GM13976 (cell line): ENCODE measurements at regions not wholly inside any gene's neighbourhood (a gene's known extent, or its start where the extent isn't known, plus 50 kb on each side); places are given as distances from the start of the nearest gene placed in this dataset.

Experiments
- DNase-seq: peaks from one replicate; pipeline ENCODE4 v3.0.0; 2012; ENCODE audit warnings: low spot score
- in situ Hi-C: fragments of 300-500 bp; cut with MboI; formaldehyde crosslinking; loops from one replicate; pipeline ENCODE4 v1.12.0; 2022; ENCODE audit warnings: low sequenced_read_pairs, mixed read lengths, inconsistent platforms; ENCODE audit not compliant: unreplicated experiment
- TF ChIP-seq, protein P1 (sequence below): IDR thresholded peaks from 2 replicates; pipeline ENCODE4 v1.5.1; 2012; ENCODE audit warnings: borderline replicate concordance, mild to moderate bottlenecking; ENCODE audit not compliant: insufficient read depth; ENCODE audit errors: extremely low read depth, missing control alignments, control extremely low read depth

DNA sequence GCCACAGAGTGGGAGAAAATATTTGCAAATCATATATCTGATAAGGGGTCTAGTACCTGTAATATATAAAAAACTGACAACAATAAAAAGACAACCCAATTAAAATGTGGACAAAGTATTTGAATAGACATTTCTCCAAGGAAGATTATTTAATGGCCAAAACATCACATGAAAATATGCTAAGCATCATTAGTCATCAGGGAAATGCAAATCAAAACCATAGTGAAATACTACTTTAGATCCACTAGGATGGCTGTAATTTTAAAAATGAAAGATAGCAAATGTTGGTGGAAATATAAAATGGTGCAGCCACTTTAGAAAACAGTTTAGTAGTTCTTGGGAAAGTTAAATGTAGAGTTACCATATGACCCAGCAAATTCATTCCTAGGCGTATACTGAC, 118.7 kb upstream of the KIF26B start:
- no peak for DNase-seq
- in situ Hi-C loops, result no loop called here
- TF ChIP-seq, protein P1, sequence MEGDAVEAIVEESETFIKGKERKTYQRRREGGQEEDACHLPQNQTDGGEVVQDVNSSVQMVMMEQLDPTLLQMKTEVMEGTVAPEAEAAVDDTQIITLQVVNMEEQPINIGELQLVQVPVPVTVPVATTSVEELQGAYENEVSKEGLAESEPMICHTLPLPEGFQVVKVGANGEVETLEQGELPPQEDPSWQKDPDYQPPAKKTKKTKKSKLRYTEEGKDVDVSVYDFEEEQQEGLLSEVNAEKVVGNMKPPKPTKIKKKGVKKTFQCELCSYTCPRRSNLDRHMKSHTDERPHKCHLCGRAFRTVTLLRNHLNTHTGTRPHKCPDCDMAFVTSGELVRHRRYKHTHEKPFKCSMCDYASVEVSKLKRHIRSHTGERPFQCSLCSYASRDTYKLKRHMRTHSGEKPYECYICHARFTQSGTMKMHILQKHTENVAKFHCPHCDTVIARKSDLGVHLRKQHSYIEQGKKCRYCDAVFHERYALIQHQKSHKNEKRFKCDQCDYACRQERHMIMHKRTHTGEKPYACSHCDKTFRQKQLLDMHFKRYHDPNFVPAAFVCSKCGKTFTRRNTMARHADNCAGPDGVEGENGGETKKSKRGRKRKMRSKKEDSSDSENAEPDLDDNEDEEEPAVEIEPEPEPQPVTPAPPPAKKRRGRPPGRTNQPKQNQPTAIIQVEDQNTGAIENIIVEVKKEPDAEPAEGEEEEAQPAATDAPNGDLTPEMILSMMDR, result no peak

- in situ Hi-C loops, result no loop called here
- no peak for DNase-seq
- TF ChIP-seq, protein P1, result no peak
Measured at GRCh38 chr1:245031041-245031440, 123.7 kb upstream of the KIF26B start.

- DNase-seq, result no peak
- TF ChIP-seq, protein P1, result no peak
- in situ Hi-C loops, result no loop called here
Measured at GRCh38 chr1:245026247-245026646, 128.5 kb upstream of the KIF26B start.

GRCh38 chr1:245025525-245025924, 129.3 kb upstream of the KIF26B start:
- DNase-seq, result no peak
- in situ Hi-C loops, result no loop called here
- TF ChIP-seq, protein P1, result no peak

- TF ChIP-seq, protein P1, result no peak
- in situ Hi-C loops, result no loop called here
- no peak for DNase-seq
Measured at GRCh38 chr1:245023222-245023621, 131.6 kb upstream of the KIF26B start.

DNA sequence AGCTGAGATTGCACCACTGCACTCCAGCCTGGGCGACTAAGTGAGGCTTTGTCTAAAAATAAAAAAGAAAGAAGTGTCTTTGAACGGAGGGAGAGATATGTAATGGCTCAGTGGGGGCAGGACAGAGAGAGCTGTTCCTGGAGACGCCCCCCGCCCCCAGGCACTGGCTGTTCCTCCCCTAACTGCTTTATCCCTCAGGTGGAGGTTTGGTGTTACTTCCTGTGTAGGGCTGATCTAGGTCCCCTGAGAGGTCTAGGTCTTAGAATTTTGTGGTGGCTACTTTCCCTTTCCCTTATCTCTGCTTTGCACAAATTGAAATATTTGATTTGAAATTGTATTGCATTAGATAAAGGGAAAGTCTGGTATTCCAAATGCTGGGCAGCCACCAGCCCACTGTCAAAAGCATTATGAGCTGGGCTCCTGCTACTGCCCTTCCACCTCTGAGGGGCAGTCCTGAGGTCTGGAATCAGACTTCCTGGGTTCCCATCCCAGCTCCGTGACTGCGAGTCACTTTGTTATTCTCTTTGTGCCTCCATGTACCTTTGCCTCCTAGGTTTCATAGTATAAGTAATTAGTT, 134.8 kb upstream of the KIF26B start:
- TF ChIP-seq, protein P1, result no peak
- no peak for DNase-seq
- in situ Hi-C loops, result no loop called here
